K562 (cell line): ENCODE measurements at regions not wholly inside any gene's neighbourhood (a gene's known extent, or its start where the extent isn't known, plus 50 kb on each side); places are given as distances from the start of the nearest gene placed in this dataset.
A peak's percentile ranks its signal among the peaks of the same experiment; 100 is the strongest.

ENCODE experiments used
- ATAC-seq: fragments of 200-7000 bp; cut with Tn5 transposase; 3 replicates; pipeline ENCODE4 v1.9.1; 2020; ENCODE audit warnings: moderate library complexity
- BruUV-seq: library from RNA; stranded (reverse); fragments of 400-500 nt; replicated peaks from 2 replicates; lab custom pipeline; 2021; lab: Mats Ljungman, UMichigan
- CTCF ChIA-PET: fragments of 300-600 bp; formaldehyde crosslinking; extraction: SDS; loops from one replicate; lab custom pipeline; 2021; ENCODE audit warnings: low intra/inter-chr PET ratio; lab: Yijun Ruan, JAX
- POLR2A ChIA-PET: fragments of 300-600, 350-650 bp; sonication (Branson Sonifier 250); formaldehyde crosslinking; extraction: SDS; loops from one replicate; lab custom pipeline; 2021; ENCODE audit warnings: antibody characterized with exemption, inconsistent platforms; lab: Yijun Ruan, JAX
- DNase-seq, 4 experiments: peaks; one replicate each; pipeline versions ENCODE4 v3.0.0 to v3.0.0-alpha.2; 2011 to 2018; ENCODE audit warnings: low spot score in 3 of 4, mixed read lengths in 3 of 4; ENCODE audit errors: extremely low read depth in 1 of 4
- FAIRE-seq: peaks from 2 replicates; lab custom pipeline; 2011; peaks lifted over from hg19 to GRCh38; lab: Jason Lieb, UNC
- H2AFZ ChIP-seq: 2 replicates; pipeline ENCODE4 v1.6.0; 2011; ENCODE audit warnings: low read depth, low read length, control low read depth, inconsistent platforms
- H3K27ac ChIP-seq: fragments of 200-600 bp; 3 replicates; pipeline ENCODE4 v1.8.0; 2011; ENCODE audit warnings: low read depth, mild to moderate bottlenecking, control low read depth, inconsistent platforms, low read length, moderate library complexity, mixed read lengths; ENCODE audit errors: extremely low read depth
- H3K27me3 ChIP-seq, 2 experiments: fragments of 300-600 bp in 1 of 2; 2 replicates in 1 of 2; 3 replicates in 1 of 2; pipeline versions ENCODE4 v1.6.0 to v1.8.0; 2011; ENCODE audit warnings: inconsistent platforms in 2 of 2, low read length in 2 of 2, mild to moderate bottlenecking in 1 of 2, mixed read lengths in 1 of 2, moderate library complexity in 1 of 2; ENCODE audit not compliant: control insufficient read depth in 2 of 2, insufficient read depth in 2 of 2
- H3K36me3 ChIP-seq: fragments of 300-600 bp; 3 replicates; pipeline ENCODE4 v1.8.0; 2011; ENCODE audit warnings: mild to moderate bottlenecking, low read length, inconsistent platforms; ENCODE audit not compliant: control insufficient read depth, insufficient read depth
- H3K4me1 ChIP-seq, 2 experiments: fragments of 200-600 bp in 1 of 2; replicated peaks in 1 of 2; 2 replicates in 1 of 2; 3 replicates in 1 of 2; pipeline versions ENCODE4 v1.5.1 to v1.8.0; 2011; ENCODE audit warnings: inconsistent platforms in 2 of 2, low read length in 2 of 2, mild to moderate bottlenecking in 1 of 2, mixed read lengths in 1 of 2, moderate library complexity in 1 of 2; ENCODE audit not compliant: control insufficient read depth in 2 of 2, insufficient read depth in 2 of 2
- H3K4me2 ChIP-seq: 2 replicates; pipeline ENCODE4 v1.6.1; 2011; ENCODE audit warnings: low read length, control low read depth, inconsistent platforms, mixed read lengths; ENCODE audit not compliant: insufficient read depth
- H3K4me3 ChIP-seq: fragments of 200-600 bp; sonication (generic), shearing (Covaris generic); 2 replicates; pipeline ENCODE4 v1.5.1; 2016; ENCODE audit warnings: control low read depth, inconsistent platforms
- H3K79me2 ChIP-seq: fragments of 200-600 bp; 3 replicates; pipeline ENCODE4 v1.8.0; 2011; ENCODE audit warnings: low read length, inconsistent platforms; ENCODE audit not compliant: control insufficient read depth, insufficient read depth
- H3K9ac ChIP-seq, 2 experiments: 2 replicates each; pipeline versions ENCODE4 v1.6.0 to v1.6.1; 2011; ENCODE audit warnings: low read depth in 2 of 2, low read length in 2 of 2, control low read depth in 1 of 2, inconsistent platforms in 1 of 2, mild to moderate bottlenecking in 1 of 2, mixed read lengths in 1 of 2; ENCODE audit not compliant: insufficient read depth in 1 of 2
- H3K9me1 ChIP-seq: one replicate; pipeline ENCODE4 v1.6.0; 2011; ENCODE audit warnings: inconsistent platforms, mild to moderate bottlenecking, low read length, moderate library complexity; ENCODE audit not compliant: control insufficient read depth, insufficient read depth
- H3K9me3 ChIP-seq: replicated peaks from 2 replicates; pipeline ENCODE4 v1.5.1; 2011; ENCODE audit warnings: low read depth, low read length, inconsistent platforms; ENCODE audit not compliant: control insufficient read depth, insufficient read depth
- H4K20me1 ChIP-seq: replicated peaks from 2 replicates; pipeline ENCODE4 v1.6.1; 2011; ENCODE audit warnings: low read length, inconsistent platforms, mixed read lengths; ENCODE audit not compliant: control insufficient read depth, insufficient read depth
- CTCF ChIP-seq, 3 experiments: IDR thresholded peaks in 2 of 3; conservative IDR thresholded peaks in 1 of 3; 2 replicates each; pipeline ENCODE4 v1.5.1; 2011 to 2012; ENCODE audit warnings: low read length in 3 of 3, mild to moderate bottlenecking in 3 of 3, control low read depth in 2 of 3, improper control_type of control experiment in 1 of 3, inconsistent platforms in 1 of 3, low read depth in 1 of 3, mixed read lengths in 1 of 3, moderate library complexity in 1 of 3; ENCODE audit not compliant: insufficient read depth in 2 of 3
- WHSC1 ChIP-seq: IDR thresholded peaks from one replicate; pipeline ENCODE4 v1.6.1; 2012; ENCODE audit warnings: low read length, control low read depth, inconsistent platforms
- ZBTB43 ChIP-seq: sonication (generic); formaldehyde crosslinking; IDR thresholded peaks from 2 replicates; pipeline ENCODE4 v1.8.0; 2023; ENCODE audit warnings: mild to moderate bottlenecking, missing genetic modification reagents
- WGBS: fragments of 100-300 bp; shearing (Covaris generic); methylation state at CpG from one replicate; pipeline ENCODE4 v1.1.6; 2016; ENCODE audit warnings: low coverage, mixed read lengths; ENCODE audit not compliant: insufficient coverage; ENCODE audit errors: missing lambda C conversion rate; 5-methylcytosine and 5-hydroxymethylcytosine counted together
- in situ Hi-C: fragments of 300-500 bp; cut with MboI; formaldehyde crosslinking; loops from 4 replicates; pipeline ENCODE4 v1.15.0; 2018; ENCODE audit warnings: inconsistent platforms, mixed read lengths
- intact Hi-C: fragments of 100-400 bp; cut with micrococcal nuclease; formaldehyde crosslinking; loops from 2 replicates; pipeline ENCODE4 v1.14.2; 2022

GRCh38 chr5:4879693-4880303 lies 260.3 kb upstream of the ADAMTS16 start (continued):
- TF ChIP-seq CTCF (IDR thresholded peaks at IDR 0.05 in 2 of 3, conservative IDR thresholded peaks at IDR 0.05 in 1 of 3; ENCODE audit: insufficient read depth in 2 of 3, low read depth in 1 of 3, low read length in 3 of 3): peak; percentile 88 to 98 (median 92)
- TF ChIP-seq, all 486 proteins: peak for 10

GRCh38 chr5:4880304-4880741 lies 259.8 kb upstream of the ADAMTS16 start:
- Histone ChIP-seq H3K4me1 (peaks cover 0 to 3% of the 10 kb centered on the region in 2 experiments; a peak in 1 of 5 replicates), H3K9ac (no peak overlapping the region), H3K27me3 (peaks cover 0 to 11% of the 10 kb centered on the region in 2 experiments; a peak in 2 of 5 replicates), H3K4me3 (no peak overlapping the region), H3K36me3 (no peaks in the 10 kb centered on the region), H2AFZ (no peak overlapping the region), H3K9me3 (no peaks in the 10 kb centered on the region), H4K20me1 (0 out of 2 replicates have a peak, but pooled peaks cover 3% of the 10 kb centered on the region), H3K9me1 (no peaks in the 10 kb centered on the region), H3K79me2 (no peaks in the 10 kb centered on the region), H3K4me2 (no peak overlapping the region), H3K27ac (no peak overlapping the region)
- ChIA-PET POLR2A (interaction anchor here (1.2 kb wide), 1 partner anchor 963 kb away, joined by 3 read pairs; no protein-coding TSS in a partner anchor), CTCF (interaction anchor here (0.6 to 0.8 kb wide), 3 partner anchors 12 to 1696 kb away, joined by 3 read pairs; no protein-coding TSS in a partner anchor)
- BruUV-seq: no TSS peak
- ATAC-seq (no peak), DNase-seq (no peak), FAIRE-seq (no peak)
- no peak for TF ChIP-seq ZBTB43 (CRISPR knock-in tag)
- TF ChIP-seq WHSC1: no peak
- in situ Hi-C loops: loop anchor here (25.0 kb wide), 1 partner anchor 532 kb away; the partner anchor contains the start of gene ICE1
- intact Hi-C loops: no loop called here
- 0% methylated on average over 15 of the region's 15 CpGs for WGBS
